Ascending aorta (tissue), 2 donors: ENCODE measurements at regions not wholly inside any gene's neighbourhood (a gene's known extent, or its start where the extent isn't known, plus 50 kb on each side); places are given as distances from the start of the nearest gene placed in this dataset.

Experiments used
- DNase-seq, 2 donors: peaks; one replicate each; pipeline ENCODE4 v3.0.0-alpha.2; 2019; ENCODE audit warnings: low spot score in 2 of 2
- H3K27ac ChIP-seq, 2 donors: fragments of 200-600 bp; sonication (generic); one replicate each; pipeline ENCODE4 v1.5.1; 2016 to 2017; ENCODE audit warnings: mild to moderate bottlenecking in 1 of 2
- H3K27me3 ChIP-seq: fragments of 200-600 bp; sonication (generic); one replicate; pipeline ENCODE4 v1.5.1; 2017
- H3K36me3 ChIP-seq, 2 donors: fragments of 200-600 bp; sonication (generic); one replicate each; pipeline ENCODE4 v1.5.1; 2016
- H3K4me1 ChIP-seq, 2 donors: fragments of 200-600 bp; sonication (generic); one replicate each; pipeline ENCODE4 v1.5.1; 2016 to 2017; ENCODE audit warnings: mild to moderate bottlenecking in 1 of 2
- H3K4me3 ChIP-seq, 2 donors: fragments of 200-600 bp; sonication (generic); one replicate each; pipeline ENCODE4 v1.5.1; 2016 to 2017; ENCODE audit warnings: mild to moderate bottlenecking in 1 of 2
- H3K9me3 ChIP-seq, 2 donors: fragments of 200-600 bp; sonication (generic); one replicate each; pipeline ENCODE4 v1.5.1; 2016
- intact Hi-C: fragments of 100-400 bp; cut with DNase I; formaldehyde crosslinking; loops from one replicate; pipeline ENCODE4 v1.15.1; 2023
- TF ChIP-seq, protein P1 (sequence below), 3 experiments: fragments of 200-600 bp in 2 of 3; fragments of 450-650 bp in 1 of 3; sonication (generic) in 2 of 3; IDR thresholded peaks; one replicate each; pipeline ENCODE4 v1.5.1; 2016 to 2019; ENCODE audit warnings: antibody characterized with exemption in 3 of 3, mild to moderate bottlenecking in 1 of 3, moderate library complexity in 1 of 3

DNA sequence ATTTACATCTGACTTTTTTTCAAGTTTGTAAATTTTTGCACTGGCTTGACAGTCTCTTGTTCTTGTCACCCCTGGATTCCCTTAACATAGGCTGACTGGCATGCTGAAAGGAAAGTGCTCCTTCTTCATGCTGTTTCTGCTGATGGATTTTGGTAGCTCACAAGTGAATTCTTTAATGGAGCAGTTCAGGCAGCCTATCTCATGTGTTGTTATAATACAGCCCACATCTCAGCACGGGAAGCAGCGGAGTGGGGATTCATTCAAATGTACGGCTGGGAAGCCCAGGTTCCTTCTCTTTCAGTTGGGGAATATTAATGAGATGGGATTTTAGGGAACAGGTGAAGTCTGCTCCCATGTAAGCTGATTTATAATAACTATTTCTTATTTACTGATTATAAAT, 142.8 kb downstream of the CD8B2 start:
- H3K27ac ChIP-seq = no peak overlapping the region
- intact Hi-C loops = no loop called here
- no peak overlapping the region for H3K4me3 ChIP-seq
- no peaks in the 10 kb centered on the region for H3K27me3 ChIP-seq
- TF ChIP-seq, protein P1, sequence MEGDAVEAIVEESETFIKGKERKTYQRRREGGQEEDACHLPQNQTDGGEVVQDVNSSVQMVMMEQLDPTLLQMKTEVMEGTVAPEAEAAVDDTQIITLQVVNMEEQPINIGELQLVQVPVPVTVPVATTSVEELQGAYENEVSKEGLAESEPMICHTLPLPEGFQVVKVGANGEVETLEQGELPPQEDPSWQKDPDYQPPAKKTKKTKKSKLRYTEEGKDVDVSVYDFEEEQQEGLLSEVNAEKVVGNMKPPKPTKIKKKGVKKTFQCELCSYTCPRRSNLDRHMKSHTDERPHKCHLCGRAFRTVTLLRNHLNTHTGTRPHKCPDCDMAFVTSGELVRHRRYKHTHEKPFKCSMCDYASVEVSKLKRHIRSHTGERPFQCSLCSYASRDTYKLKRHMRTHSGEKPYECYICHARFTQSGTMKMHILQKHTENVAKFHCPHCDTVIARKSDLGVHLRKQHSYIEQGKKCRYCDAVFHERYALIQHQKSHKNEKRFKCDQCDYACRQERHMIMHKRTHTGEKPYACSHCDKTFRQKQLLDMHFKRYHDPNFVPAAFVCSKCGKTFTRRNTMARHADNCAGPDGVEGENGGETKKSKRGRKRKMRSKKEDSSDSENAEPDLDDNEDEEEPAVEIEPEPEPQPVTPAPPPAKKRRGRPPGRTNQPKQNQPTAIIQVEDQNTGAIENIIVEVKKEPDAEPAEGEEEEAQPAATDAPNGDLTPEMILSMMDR (IDR thresholded peaks at IDR 0.05) = no peak
- no peaks in the 10 kb centered on the region for H3K9me3 ChIP-seq
- no peak for DNase-seq
- no peaks in the 10 kb centered on the region for H3K4me1 ChIP-seq
- H3K36me3 ChIP-seq = no peaks in the 10 kb centered on the region

DNA sequence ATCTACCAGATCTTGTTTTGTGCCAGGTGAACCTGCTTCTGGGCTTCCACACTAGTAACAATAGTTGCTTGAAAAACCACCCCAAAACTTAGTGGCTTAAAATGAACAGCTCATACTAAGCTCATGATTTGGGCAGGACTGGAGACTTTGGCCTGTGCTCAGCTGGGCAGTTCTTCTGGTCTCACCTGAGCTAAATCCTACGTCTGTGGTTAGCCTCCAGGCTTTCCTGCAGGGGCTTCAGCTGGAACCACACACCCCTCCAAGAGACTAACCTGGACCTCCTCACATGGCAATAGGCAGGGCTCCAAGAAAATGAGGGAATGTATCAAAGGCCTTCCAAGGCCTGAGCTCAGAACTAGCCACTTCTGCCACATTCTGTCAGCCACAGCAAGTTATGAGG, 144.1 kb downstream of the CD8B2 start:
- no peak for DNase-seq
- TF ChIP-seq, protein P1 (IDR thresholded peaks at IDR 0.05) = no peak
- Histone ChIP-seq H3K27me3 (no peaks in the 10 kb centered on the region), H3K27ac (no peak overlapping the region), H3K9me3 (no peaks in the 10 kb centered on the region), H3K4me3 (no peak overlapping the region), H3K4me1 (no peaks in the 10 kb centered on the region), H3K36me3 (no peaks in the 10 kb centered on the region)
- intact Hi-C loops = no loop called here

DNA sequence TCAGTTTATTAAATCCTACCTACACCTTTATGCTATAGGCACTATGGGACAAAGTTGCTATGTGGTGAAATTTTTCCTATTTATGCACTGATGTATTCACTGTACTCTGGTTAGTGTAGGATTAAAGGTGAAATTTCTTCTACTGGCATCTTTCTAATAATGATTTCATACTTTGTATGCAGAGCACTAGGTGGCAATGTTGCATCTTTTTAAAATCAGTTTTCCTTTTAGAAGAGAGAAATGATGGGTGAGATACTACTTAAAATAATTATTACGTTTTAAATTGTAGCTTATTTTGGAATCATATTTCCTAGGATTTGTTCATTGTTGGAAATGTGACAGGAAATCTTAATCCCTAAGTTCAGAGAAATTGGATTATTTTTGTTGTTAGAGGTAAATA, 150.9 kb downstream of the CD8B2 start:
- TF ChIP-seq, protein P1 (IDR thresholded peaks at IDR 0.05) = peak; percentile 29 to 55 (median 42)
- no peak for DNase-seq
- H3K9me3 ChIP-seq = no peaks in the 10 kb centered on the region
- intact Hi-C loops = loop anchor here (2.0 to 5.0 kb wide), 3 partner anchors 801 to 1294 kb away; no protein-coding TSS in a partner anchor
- no peaks in the 10 kb centered on the region for H3K27me3 ChIP-seq
- H3K4me3 ChIP-seq = no peak overlapping the region
- H3K27ac ChIP-seq = no peak overlapping the region
- H3K4me1 ChIP-seq = peaks cover 0 to 5% of the 10 kb centered on the region in 2 donors
- no peaks in the 10 kb centered on the region for H3K36me3 ChIP-seq

DNA sequence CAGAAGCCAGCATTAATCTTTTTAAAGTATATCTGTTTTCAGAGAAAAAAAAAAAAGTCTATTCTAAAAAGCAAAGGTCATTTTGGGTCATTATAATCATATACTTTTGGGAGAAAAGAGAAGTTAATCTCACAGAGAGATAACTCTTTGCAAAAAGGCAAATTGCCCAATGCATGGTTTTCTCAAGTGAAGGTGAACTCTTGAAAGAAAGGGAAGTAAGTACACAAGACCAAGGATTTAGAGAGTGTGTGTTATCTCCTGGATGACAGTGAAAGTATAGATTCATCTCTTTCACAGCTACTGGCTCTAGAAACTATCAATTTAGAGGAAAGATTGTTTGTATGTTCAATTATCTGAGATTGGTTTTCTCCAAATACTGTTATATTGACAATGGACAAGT, 151.4 kb downstream of the CD8B2 start:
- DNase-seq = no peak
- Histone ChIP-seq H3K36me3 (no peaks in the 10 kb centered on the region), H3K27ac (no peak overlapping the region), H3K9me3 (no peaks in the 10 kb centered on the region), H3K4me3 (no peak overlapping the region), H3K27me3 (no peaks in the 10 kb centered on the region), H3K4me1 (peaks cover 0 to 5% of the 10 kb centered on the region in 2 donors)
- TF ChIP-seq, protein P1 (IDR thresholded peaks at IDR 0.05) = no peak
- intact Hi-C loops = loop anchor here (2.0 to 5.0 kb wide), 3 partner anchors 800 to 1294 kb away; no protein-coding TSS in a partner anchor

DNA sequence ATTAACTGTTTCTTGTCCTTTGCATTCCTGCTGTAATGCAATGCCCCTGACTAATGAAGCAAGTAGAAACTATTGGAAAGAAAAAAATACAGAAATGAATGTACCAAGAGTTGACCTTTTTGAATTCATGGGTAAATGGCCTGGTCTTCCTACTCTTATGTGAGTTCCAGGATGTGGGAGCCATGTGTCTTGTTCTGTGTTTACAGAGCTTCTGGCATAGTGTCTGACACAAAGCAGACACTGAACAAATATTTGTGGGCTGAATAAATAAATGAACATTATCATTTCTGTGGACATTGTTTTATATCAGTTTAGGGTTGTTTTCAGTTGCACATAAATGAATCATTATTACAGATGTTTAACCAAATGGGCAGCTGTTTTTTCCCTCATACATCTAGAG, 155.5 kb downstream of the CD8B2 start:
- Histone ChIP-seq H3K27me3 (no peaks in the 10 kb centered on the region), H3K9me3 (no peaks in the 10 kb centered on the region), H3K36me3 (no peaks in the 10 kb centered on the region), H3K4me3 (no peak overlapping the region), H3K27ac (no peak overlapping the region), H3K4me1 (peaks cover 0 to 5% of the 10 kb centered on the region in 2 donors)
- intact Hi-C loops = loop anchor here (5.0 kb wide), 1 partner anchor 245 kb away; the partner anchor contains the start of gene ST6GAL2
- DNase-seq = no peak
- TF ChIP-seq, protein P1 (IDR thresholded peaks at IDR 0.05) = no peak

DNA sequence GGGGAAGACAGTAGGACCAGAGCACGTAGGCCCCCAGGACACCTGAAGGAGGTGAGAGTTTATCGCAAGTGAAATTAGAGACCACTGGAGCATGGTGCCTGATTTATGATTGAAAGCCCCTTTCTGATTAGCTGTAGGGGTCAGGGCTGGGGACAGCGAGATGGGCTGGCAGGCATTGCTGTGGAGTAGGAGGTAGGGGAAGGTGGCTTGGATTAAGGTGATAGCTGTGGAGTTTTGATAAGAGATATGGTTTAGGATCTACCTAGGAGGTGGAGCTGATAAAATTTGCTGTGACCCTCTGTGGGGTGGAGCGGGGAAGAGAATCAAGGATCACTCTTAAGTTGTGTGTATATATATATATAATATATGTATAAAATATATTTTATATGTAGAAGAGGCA, 157.5 kb downstream of the CD8B2 start:
- intact Hi-C loops = loop anchor here (5.0 kb wide), 1 partner anchor 243 kb away; the partner anchor contains the start of gene ST6GAL2
- no peak overlapping the region for H3K4me3 ChIP-seq

More for the DNA sequence above, 157.5 kb downstream of the CD8B2 start:
- TF ChIP-seq, protein P1 (IDR thresholded peaks at IDR 0.05) = no peak
- Histone ChIP-seq H3K27ac (no peak overlapping the region), H3K27me3 (no peaks in the 10 kb centered on the region), H3K9me3 (no peaks in the 10 kb centered on the region), H3K4me1 (no peaks in the 10 kb centered on the region), H3K36me3 (no peaks in the 10 kb centered on the region)
- DNase-seq = no peak
